ENCODE measurements at regions not wholly inside any gene's neighbourhood (a gene's known extent, or its start where the extent isn't known, plus 50 kb on each side); places are given as distances from the start of the nearest gene placed in this dataset.

DNA sequence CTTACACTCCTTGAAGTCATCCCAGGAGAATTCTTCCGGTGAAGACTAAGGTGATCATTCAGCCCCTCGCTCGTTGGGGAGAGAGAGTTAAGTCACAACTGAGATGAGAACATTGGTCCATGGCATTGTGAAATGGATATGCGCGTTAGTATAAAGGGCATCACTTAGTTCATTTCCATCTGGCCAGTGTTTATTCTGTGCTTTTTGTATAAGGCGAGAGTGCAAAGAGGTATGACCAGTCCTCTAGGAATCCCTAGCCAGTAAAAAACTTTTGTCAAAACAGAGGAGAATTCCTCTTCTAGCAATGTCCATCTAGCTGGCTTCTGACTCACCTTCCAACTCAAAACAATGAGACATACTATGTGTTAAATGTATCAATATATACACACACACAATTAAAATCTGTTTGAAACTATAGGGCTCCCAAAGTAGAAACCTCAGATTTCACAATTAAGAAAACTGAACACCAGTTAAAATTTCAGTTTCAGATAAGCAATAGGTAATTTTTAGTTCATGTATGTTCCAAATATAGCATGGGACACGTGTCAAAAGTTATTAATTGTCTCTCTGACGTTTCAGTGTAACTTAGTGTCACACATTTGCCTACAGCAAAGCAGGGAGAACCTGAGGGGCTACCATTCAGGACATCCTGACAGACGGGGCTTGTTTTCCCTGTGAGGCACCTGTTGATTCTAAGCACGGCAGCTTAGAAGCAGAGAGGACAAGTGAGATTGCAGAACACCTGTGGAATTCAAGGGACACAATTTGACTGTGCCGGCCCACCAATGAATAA is 158.9 kb downstream of the KLF6 start:
- BruUV-seq (replicated peaks): no TSS peak
- Histone ChIP-seq H3K9ac (replicated peaks; ENCODE audit: extremely low read depth, insufficient read depth, low read length) (no peak overlapping the region), H3K4me2 (ENCODE audit: insufficient read depth, low read length) (no peak overlapping the region), H2AFZ (ENCODE audit: low read depth, low read length) (no peak overlapping the region), H3K4me1 (ENCODE audit: control insufficient read depth, extremely low read depth, insufficient read depth, low read length) (no peaks in the 10 kb centered on the region), H3K79me2 (ENCODE audit: control insufficient read depth, insufficient read depth, low read length) (no peaks in the 10 kb centered on the region), H3K9me3 (replicated peaks; ENCODE audit: control insufficient read depth, insufficient read depth, low read length) (no peaks in the 10 kb centered on the region), H3K27ac (ENCODE audit: insufficient read depth, low read depth, low read length) (no peak overlapping the region), H4K20me1 (replicated peaks; ENCODE audit: control insufficient read depth, extremely low read depth, insufficient read depth, low read length) (no peaks in the 10 kb centered on the region), H3K9me1 (replicated peaks; ENCODE audit: control insufficient read depth, extremely low read depth, insufficient read depth, low read length) (no peaks in the 10 kb centered on the region), H3K36me3 (ENCODE audit: control insufficient read depth in 2 of 2, extremely low read depth in 1 of 2, insufficient read depth in 2 of 2, low read length in 2 of 2) (no peaks in the 10 kb centered on the region), H3K4me3 (replicated peaks in 1 of 3; ENCODE audit: insufficient read depth in 1 of 3, low read depth in 1 of 3, low read length in 3 of 3) (no peak overlapping the region), H3K27me3 (ENCODE audit: control insufficient read depth in 2 of 2, insufficient read depth in 2 of 2, low read length in 2 of 2) (peaks cover 0 to 2% of the 10 kb centered on the region in 2 experiments)
- POLR2A ChIA-PET: no interaction called here
- intact Hi-C loops (cut with micrococcal nuclease): no loop called here
- TF ChIP-seq, protein P1, sequence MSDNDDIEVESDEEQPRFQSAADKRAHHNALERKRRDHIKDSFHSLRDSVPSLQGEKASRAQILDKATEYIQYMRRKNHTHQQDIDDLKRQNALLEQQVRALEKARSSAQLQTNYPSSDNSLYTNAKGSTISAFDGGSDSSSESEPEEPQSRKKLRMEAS (IDR thresholded peaks at IDR 0.05; ENCODE audit: insufficient read depth, insufficient read length): no peak
- TF ChIP-seq FOS (IDR thresholded peaks at IDR 0.05; ENCODE audit: borderline replicate concordance, insufficient read depth, low read length): peak; percentile 43
- CTCF ChIA-PET: no interaction called here
- DNase-seq (ENCODE audit: low read depth, low spot score) (no peak), FAIRE-seq (no peak)
- dilution Hi-C loops (cut with MboI; ENCODE audit: extremely low pct_ligation_motif_present, low sequenced_read_pairs): no loop called here

DNA sequence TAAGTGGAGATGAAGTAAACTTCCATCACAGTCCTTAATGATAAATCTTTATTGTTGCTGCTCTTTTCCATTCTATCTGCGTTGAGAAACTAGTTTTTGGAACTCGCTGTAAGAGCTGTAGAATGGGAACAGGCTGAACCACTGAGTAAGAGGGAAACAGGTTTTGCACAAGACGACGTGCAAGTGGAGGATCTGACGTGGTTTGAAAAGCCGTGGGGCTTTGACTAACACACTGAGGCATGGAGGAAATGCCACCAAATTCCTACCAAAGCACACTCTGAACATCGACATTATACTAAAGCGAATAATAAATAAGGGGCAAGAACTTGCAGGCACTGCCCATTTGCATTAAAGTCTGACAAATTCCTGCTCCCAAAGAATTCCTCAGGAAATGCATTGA is 160.6 kb downstream of the KLF6 start:
- intact Hi-C loops (cut with micrococcal nuclease): no loop called here
- H4K20me1 ChIP-seq (replicated peaks; ENCODE audit: control insufficient read depth, extremely low read depth, insufficient read depth, low read length): no peaks in the 10 kb centered on the region
- H3K79me2 ChIP-seq (ENCODE audit: control insufficient read depth, insufficient read depth, low read length): no peaks in the 10 kb centered on the region
- H3K9me1 ChIP-seq (replicated peaks; ENCODE audit: control insufficient read depth, extremely low read depth, insufficient read depth, low read length): no peaks in the 10 kb centered on the region
- no peak overlapping the region for H3K27ac ChIP-seq (ENCODE audit: insufficient read depth, low read depth, low read length)
- no peak for FAIRE-seq
- H3K4me3 ChIP-seq (replicated peaks in 1 of 3; ENCODE audit: insufficient read depth in 1 of 3, low read depth in 1 of 3, low read length in 3 of 3): no peak overlapping the region
- DNase-seq (ENCODE audit: low read depth, low spot score): no peak
- no peaks in the 10 kb centered on the region for H3K4me1 ChIP-seq (ENCODE audit: control insufficient read depth, extremely low read depth, insufficient read depth, low read length)
- no peak overlapping the region for H3K9ac ChIP-seq (replicated peaks; ENCODE audit: extremely low read depth, insufficient read depth, low read length)
- no peak overlapping the region for H3K4me2 ChIP-seq (ENCODE audit: insufficient read depth, low read length)
- H3K9me3 ChIP-seq (replicated peaks; ENCODE audit: control insufficient read depth, insufficient read depth, low read length): no peaks in the 10 kb centered on the region
- ChIA-PET POLR2A (no interaction called here), CTCF (interaction anchor here (0.8 to 1.0 kb wide), 2 partner anchors 18 to 39 kb away, joined by 3 read pairs; no protein-coding TSS in a partner anchor)
- no TSS peak for BruUV-seq (replicated peaks)
- no peak overlapping the region for H2AFZ ChIP-seq (ENCODE audit: low read depth, low read length)
- dilution Hi-C loops (cut with MboI; ENCODE audit: extremely low pct_ligation_motif_present, low sequenced_read_pairs): no loop called here
- H3K36me3 ChIP-seq (ENCODE audit: control insufficient read depth in 2 of 2, extremely low read depth in 1 of 2, insufficient read depth in 2 of 2, low read length in 2 of 2): no peaks in the 10 kb centered on the region
- TF ChIP-seq, protein P2, sequence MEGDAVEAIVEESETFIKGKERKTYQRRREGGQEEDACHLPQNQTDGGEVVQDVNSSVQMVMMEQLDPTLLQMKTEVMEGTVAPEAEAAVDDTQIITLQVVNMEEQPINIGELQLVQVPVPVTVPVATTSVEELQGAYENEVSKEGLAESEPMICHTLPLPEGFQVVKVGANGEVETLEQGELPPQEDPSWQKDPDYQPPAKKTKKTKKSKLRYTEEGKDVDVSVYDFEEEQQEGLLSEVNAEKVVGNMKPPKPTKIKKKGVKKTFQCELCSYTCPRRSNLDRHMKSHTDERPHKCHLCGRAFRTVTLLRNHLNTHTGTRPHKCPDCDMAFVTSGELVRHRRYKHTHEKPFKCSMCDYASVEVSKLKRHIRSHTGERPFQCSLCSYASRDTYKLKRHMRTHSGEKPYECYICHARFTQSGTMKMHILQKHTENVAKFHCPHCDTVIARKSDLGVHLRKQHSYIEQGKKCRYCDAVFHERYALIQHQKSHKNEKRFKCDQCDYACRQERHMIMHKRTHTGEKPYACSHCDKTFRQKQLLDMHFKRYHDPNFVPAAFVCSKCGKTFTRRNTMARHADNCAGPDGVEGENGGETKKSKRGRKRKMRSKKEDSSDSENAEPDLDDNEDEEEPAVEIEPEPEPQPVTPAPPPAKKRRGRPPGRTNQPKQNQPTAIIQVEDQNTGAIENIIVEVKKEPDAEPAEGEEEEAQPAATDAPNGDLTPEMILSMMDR (IDR thresholded peaks at IDR 0.05; ENCODE audit: extremely low read depth in 1 of 2, insufficient read depth in 1 of 2, low read depth in 1 of 2, low read length in 2 of 2): no peak
- TF ChIP-seq POLR2AphosphoS5 (IDR thresholded peaks at IDR 0.05; ENCODE audit: insufficient read depth, low read depth, low read length) (no peak), EZH2 (IDR thresholded peaks at IDR 0.05; ENCODE audit: borderline replicate concordance, low read depth, low read length, severe bottlenecking) (no peak), GATA2 (IDR thresholded peaks at IDR 0.05; ENCODE audit: insufficient read depth, insufficient read length, low read depth, low read length) (no peak), POLR2A (IDR thresholded peaks at IDR 0.05; ENCODE audit: low read depth, low read length) (no peak), FOS (IDR thresholded peaks at IDR 0.05; ENCODE audit: borderline replicate concordance, insufficient read depth, low read length) (no peak), MYC (IDR thresholded peaks at IDR 0.05; ENCODE audit: low read depth, low read length) (no peak), JUN (IDR thresholded peaks at IDR 0.05; ENCODE audit: borderline replicate concordance, insufficient read depth, insufficient read length, low read depth) (no peak)
- TF ChIP-seq, protein P1 (IDR thresholded peaks at IDR 0.05; ENCODE audit: insufficient read depth, insufficient read length): no peak
- no peaks in the 10 kb centered on the region for H3K27me3 ChIP-seq (ENCODE audit: control insufficient read depth in 2 of 2, insufficient read depth in 2 of 2, low read length in 2 of 2)
